ENCODE measurements at regions not wholly inside any gene's neighbourhood (a gene's known extent, or its start where the extent isn't known, plus 50 kb on each side); places are given as distances from the start of the nearest gene placed in this dataset.
"Not testable (repeated sequence)": the region's sequence is repeated elsewhere in the genome, so short reads cannot be mapped to it uniquely, and the experiment has no call there.

DNA sequence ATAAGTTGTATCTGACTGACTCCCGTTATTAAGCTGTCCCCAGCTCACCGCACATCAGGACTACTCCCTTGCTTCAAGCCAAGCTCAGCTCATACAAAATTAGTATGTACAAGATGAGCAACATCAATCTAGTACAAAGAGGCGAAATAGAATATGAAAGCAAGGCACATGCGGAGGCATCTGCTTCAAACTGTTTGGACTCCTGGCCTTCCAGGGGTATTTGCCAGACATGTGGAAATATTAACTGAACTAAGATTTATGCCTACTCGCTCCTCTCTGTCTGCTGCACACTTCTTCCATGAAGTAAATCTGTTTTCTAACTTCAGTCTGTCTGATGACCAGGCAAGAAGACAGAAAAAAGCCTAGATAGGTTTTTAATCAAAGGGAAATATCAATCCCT lies 499.8 kb downstream of the PID1 start:
- Histone ChIP-seq H2AFZ (ENCODE audit: insufficient read depth, low read length, poor library complexity) (no peak overlapping the region), H2AK5ac (ENCODE audit: low read length) (no peak overlapping the region), H2BK120ac (ENCODE audit: insufficient read depth, low read length, poor library complexity) (no peak overlapping the region), H3K14ac (ENCODE audit: low read length) (no peak overlapping the region), H4K8ac (ENCODE audit: low read depth, low read length) (no peak overlapping the region), H3K79me1 (ENCODE audit: low read length) (no peaks in the 10 kb centered on the region), H2BK12ac (ENCODE audit: low read length) (no peak overlapping the region), H3K79me2 (ENCODE audit: control insufficient read depth, insufficient read depth, low read length, poor library complexity) (no peaks in the 10 kb centered on the region), H3K27ac (ENCODE audit: low read depth, low read length) (no peak overlapping the region), H3K9me3 (ENCODE audit: insufficient read depth, low read depth, low read length) (no peaks in the 10 kb centered on the region), H2BK5ac (ENCODE audit: low read depth, low read length, poor library complexity) (no peak overlapping the region), H3K18ac (ENCODE audit: low read length) (no peak overlapping the region), H3K23ac (ENCODE audit: low read length) (no peak overlapping the region), H3K36me3 (ENCODE audit: control insufficient read depth in 1 of 2, insufficient read depth in 2 of 2, low read length in 2 of 2) (no peaks in the 10 kb centered on the region), H4K12ac (ENCODE audit: low read depth, low read length) (no peak overlapping the region), H3K9ac (ENCODE audit: low read length) (no peak overlapping the region), H4K91ac (ENCODE audit: low read depth, low read length) (no peak overlapping the region), H3K27me3 (ENCODE audit: insufficient read depth, low read length) (no peaks in the 10 kb centered on the region), H3K4ac (ENCODE audit: low read depth, low read length) (no peak overlapping the region), H3K4me1 (ENCODE audit: control insufficient read depth in 1 of 2, insufficient read depth in 2 of 2, low read length in 2 of 2) (no peaks in the 10 kb centered on the region), H3K4me2 (ENCODE audit: low read length) (no peak overlapping the region), H3K4me3 (ENCODE audit: low read depth, low read length) (no peak overlapping the region)
- no CpG with 5 or more reads among the region's 5 CpGs for WGBS (ENCODE audit: extremely low coverage, insufficient coverage, insufficient read length)
- DNase-seq, result no peak

DNA sequence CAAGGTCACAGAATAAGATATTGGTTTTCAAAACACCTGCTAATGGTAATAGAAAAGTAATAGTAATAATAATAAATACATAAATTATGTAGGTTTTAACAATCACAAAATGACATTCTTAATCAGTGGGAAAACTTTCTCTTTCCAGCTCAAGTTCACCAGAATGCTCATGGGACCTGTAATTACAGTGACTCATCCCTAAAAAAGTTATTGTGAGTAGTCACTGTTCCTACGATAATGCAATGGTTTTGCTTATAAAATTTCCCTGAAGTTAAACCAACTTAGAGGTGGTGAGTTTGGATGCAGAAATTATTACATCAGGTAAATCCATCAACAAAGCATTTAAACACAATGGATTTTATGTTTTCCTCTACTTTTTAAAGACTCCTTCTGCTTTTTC lies 502.3 kb downstream of the PID1 start:
- H2AK5ac ChIP-seq (ENCODE audit: low read length), result no peak overlapping the region
- no peaks in the 10 kb centered on the region for H3K36me3 ChIP-seq (ENCODE audit: control insufficient read depth in 1 of 2, insufficient read depth in 2 of 2, low read length in 2 of 2)
- peak in 1 of 2 donors; percentile 44 for DNase-seq
- no peak overlapping the region for H3K27ac ChIP-seq (ENCODE audit: low read depth, low read length)
- H3K9ac ChIP-seq (ENCODE audit: low read length), result no peak overlapping the region
- H4K91ac ChIP-seq (ENCODE audit: low read depth, low read length), result no peak overlapping the region
- H4K8ac ChIP-seq (ENCODE audit: low read depth, low read length), result no peak overlapping the region
- no peak overlapping the region for H3K23ac ChIP-seq (ENCODE audit: low read length)
- no peak overlapping the region for H4K12ac ChIP-seq (ENCODE audit: low read depth, low read length)
- no peak overlapping the region for H2BK5ac ChIP-seq (ENCODE audit: low read depth, low read length, poor library complexity)
- no peak overlapping the region for H2AFZ ChIP-seq (ENCODE audit: insufficient read depth, low read length, poor library complexity)
- WGBS (ENCODE audit: extremely low coverage, insufficient coverage, insufficient read length), result no CpG with 5 or more reads among the region's 1 CpG
- H3K79me1 ChIP-seq (ENCODE audit: low read length), result no peaks in the 10 kb centered on the region
- H3K4me3 ChIP-seq (ENCODE audit: low read depth, low read length), result no peak overlapping the region
- no peak overlapping the region for H3K18ac ChIP-seq (ENCODE audit: low read length)
- H3K79me2 ChIP-seq (ENCODE audit: control insufficient read depth, insufficient read depth, low read length, poor library complexity), result no peaks in the 10 kb centered on the region
- H3K9me3 ChIP-seq (ENCODE audit: insufficient read depth, low read depth, low read length), result no peaks in the 10 kb centered on the region
- no peaks in the 10 kb centered on the region for H3K4me1 ChIP-seq (ENCODE audit: control insufficient read depth in 1 of 2, insufficient read depth in 2 of 2, low read length in 2 of 2)
- H2BK12ac ChIP-seq (ENCODE audit: low read length), result no peak overlapping the region
- H3K14ac ChIP-seq (ENCODE audit: low read length), result no peak overlapping the region
- no peaks in the 10 kb centered on the region for H3K27me3 ChIP-seq (ENCODE audit: insufficient read depth, low read length)
- no peak overlapping the region for H3K4me2 ChIP-seq (ENCODE audit: low read length)
- H3K4ac ChIP-seq (ENCODE audit: low read depth, low read length), result no peak overlapping the region
- no peak overlapping the region for H2BK120ac ChIP-seq (ENCODE audit: insufficient read depth, low read length, poor library complexity)

DNA sequence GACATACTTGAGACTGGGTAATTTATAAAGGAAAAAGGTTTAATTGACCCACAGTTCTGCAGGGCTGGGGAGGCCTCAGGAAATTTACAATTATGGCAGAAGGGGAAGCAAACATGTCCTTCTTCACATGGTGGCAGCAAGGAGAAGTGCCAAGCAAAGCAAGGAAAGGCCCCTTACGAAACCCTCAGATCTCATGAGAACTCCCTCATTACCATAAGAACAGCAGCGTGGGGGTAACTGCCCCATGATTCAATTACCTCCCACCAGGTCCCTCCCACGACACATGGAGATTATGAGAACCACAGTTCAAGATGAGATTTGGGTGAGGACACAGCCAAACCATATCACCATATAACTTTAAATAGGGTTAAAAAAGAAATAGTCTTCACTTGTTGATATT lies 502.9 kb downstream of the PID1 start:
- not testable (repeated sequence) for H2AFZ ChIP-seq (ENCODE audit: insufficient read depth, low read length, poor library complexity); H3K79me1 ChIP-seq (ENCODE audit: low read length)

DNA sequence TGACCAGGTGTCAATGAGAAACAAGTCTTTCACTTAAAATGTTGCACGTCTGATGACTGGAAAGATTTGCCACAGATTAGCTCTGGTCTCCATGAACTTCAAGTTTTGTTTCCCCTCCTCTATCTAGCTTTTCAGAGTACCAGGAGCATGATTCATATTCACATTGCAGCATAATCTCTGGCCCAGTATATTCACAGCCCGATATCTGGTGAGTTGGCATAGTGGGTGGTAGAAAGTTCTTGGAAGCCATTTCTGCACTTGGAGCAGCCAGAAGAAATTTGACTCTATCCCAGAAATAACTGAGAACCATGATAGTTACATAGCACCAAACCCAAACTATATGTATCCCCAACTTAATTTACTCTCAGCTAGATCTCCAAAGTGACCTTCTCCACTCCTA lies 503.9 kb downstream of the PID1 start:
- H3K36me3 ChIP-seq (ENCODE audit: control insufficient read depth in 1 of 2, insufficient read depth in 2 of 2, low read length in 2 of 2), result no peaks in the 10 kb centered on the region
- H3K79me1 ChIP-seq (ENCODE audit: low read length), result no peaks in the 10 kb centered on the region
- peak in 1 of 2 donors; percentile 13 for DNase-seq
- H4K8ac ChIP-seq (ENCODE audit: low read depth, low read length), result no peak overlapping the region
- H3K9me3 ChIP-seq (ENCODE audit: insufficient read depth, low read depth, low read length), result no peaks in the 10 kb centered on the region
- no peak overlapping the region for H2BK120ac ChIP-seq (ENCODE audit: insufficient read depth, low read length, poor library complexity)
- no peak overlapping the region for H2AK5ac ChIP-seq (ENCODE audit: low read length)
- H3K4me1 ChIP-seq (ENCODE audit: control insufficient read depth in 1 of 2, insufficient read depth in 2 of 2, low read length in 2 of 2), result peaks cover 1 to 2% of the 10 kb centered on the region in 2 experiments
- no peak overlapping the region for H3K4me2 ChIP-seq (ENCODE audit: low read length)
- no peak overlapping the region for H3K18ac ChIP-seq (ENCODE audit: low read length)
- WGBS (ENCODE audit: extremely low coverage, insufficient coverage, insufficient read length), result no CpG with 5 or more reads among the region's 2 CpGs
- no peak overlapping the region for H3K4me3 ChIP-seq (ENCODE audit: low read depth, low read length)
- H3K14ac ChIP-seq (ENCODE audit: low read length), result no peak overlapping the region
- no peak overlapping the region for H4K91ac ChIP-seq (ENCODE audit: low read depth, low read length)
- no peaks in the 10 kb centered on the region for H3K27me3 ChIP-seq (ENCODE audit: insufficient read depth, low read length)
- H3K27ac ChIP-seq (ENCODE audit: low read depth, low read length), result no peak overlapping the region
- H3K23ac ChIP-seq (ENCODE audit: low read length), result no peak overlapping the region
- no peaks in the 10 kb centered on the region for H3K79me2 ChIP-seq (ENCODE audit: control insufficient read depth, insufficient read depth, low read length, poor library complexity)
- no peak overlapping the region for H4K12ac ChIP-seq (ENCODE audit: low read depth, low read length)
- no peak overlapping the region for H2BK5ac ChIP-seq (ENCODE audit: low read depth, low read length, poor library complexity)
- no peak overlapping the region for H2BK12ac ChIP-seq (ENCODE audit: low read length)
- no peak overlapping the region for H3K4ac ChIP-seq (ENCODE audit: low read depth, low read length)
- H3K9ac ChIP-seq (ENCODE audit: low read length), result no peak overlapping the region
- no peak overlapping the region for H2AFZ ChIP-seq (ENCODE audit: insufficient read depth, low read length, poor library complexity)

More for the DNA sequence above, 502.9 kb downstream of the PID1 start:
- not testable (repeated sequence) for H3K36me3 ChIP-seq (ENCODE audit: control insufficient read depth in 1 of 2, insufficient read depth in 2 of 2, low read length in 2 of 2); H4K91ac ChIP-seq (ENCODE audit: low read depth, low read length); H3K27me3 ChIP-seq (ENCODE audit: insufficient read depth, low read length); H3K4ac ChIP-seq (ENCODE audit: low read depth, low read length); H3K79me2 ChIP-seq (ENCODE audit: control insufficient read depth, insufficient read depth, low read length, poor library complexity); H3K9ac ChIP-seq (ENCODE audit: low read length); H2BK5ac ChIP-seq (ENCODE audit: low read depth, low read length, poor library complexity); H2BK120ac ChIP-seq (ENCODE audit: insufficient read depth, low read length, poor library complexity); H2AK5ac ChIP-seq (ENCODE audit: low read length); H2BK12ac ChIP-seq (ENCODE audit: low read length); H3K23ac ChIP-seq (ENCODE audit: low read length); H3K4me2 ChIP-seq (ENCODE audit: low read length); DNase-seq; H3K14ac ChIP-seq (ENCODE audit: low read length); H3K9me3 ChIP-seq (ENCODE audit: insufficient read depth, low read depth, low read length); H3K4me1 ChIP-seq (ENCODE audit: control insufficient read depth in 1 of 2, insufficient read depth in 2 of 2, low read length in 2 of 2); H3K27ac ChIP-seq (ENCODE audit: low read depth, low read length); H4K12ac ChIP-seq (ENCODE audit: low read depth, low read length); H3K18ac ChIP-seq (ENCODE audit: low read length); H3K4me3 ChIP-seq (ENCODE audit: low read depth, low read length); H4K8ac ChIP-seq (ENCODE audit: low read depth, low read length)
- no CpG with 5 or more reads among the region's 3 CpGs for WGBS (ENCODE audit: extremely low coverage, insufficient coverage, insufficient read length)

Measured in trophoblast cell (in vitro differentiated cells and primary cell).